SK-N-SH (cell line): ENCODE measurements at regions not wholly inside any gene's neighbourhood (a gene's known extent, or its start where the extent isn't known, plus 50 kb on each side); places are given as distances from the start of the nearest gene placed in this dataset.

Source experiments
- CTCF ChIA-PET: fragments of 300-600, 350-600 bp; formaldehyde crosslinking; extraction: SDS; loops from one replicate; lab custom pipeline; 2021; lab: Yijun Ruan, JAX
- POLR2A ChIA-PET: fragments of 350-600 bp; sonication (Branson Sonifier 250); formaldehyde crosslinking; extraction: SDS; loops from one replicate; lab custom pipeline; 2020; ENCODE audit warnings: antibody characterized with exemption, inconsistent platforms; lab: Yijun Ruan, JAX
- DNase-seq: peaks from one replicate; pipeline ENCODE4 v3.0.0; 2012
- H2AFZ ChIP-seq: fragments of 200-600 bp; sonication (generic); 2 replicates; pipeline ENCODE4 v1.8.1; 2016; ENCODE audit warnings: antibody characterized with exemption, mild to moderate bottlenecking, low read depth
- H3F3A ChIP-seq: fragments of 200-600 bp; sonication (generic); replicated peaks from 2 replicates; pipeline ENCODE3; 2016; ENCODE audit warnings: antibody characterized with exemption, mild to moderate bottlenecking; ENCODE audit not compliant: insufficient read depth
- H3K27ac ChIP-seq, 2 experiments: fragments of 200-500 bp in 1 of 2; fragments of 200-600 bp in 1 of 2; sonication (Bioruptor generic) in 1 of 2; sonication (generic), shearing (Covaris generic) in 1 of 2; 2 replicates each; pipeline versions ENCODE4 v1.5.1 to v1.6.1; 2014 to 2016; ENCODE audit warnings: low read depth in 2 of 2, inconsistent platforms in 1 of 2, low read length in 1 of 2, mild to moderate bottlenecking in 1 of 2, mixed read lengths in 1 of 2
- H3K27me3 ChIP-seq: fragments of 200-600 bp; sonication (generic), shearing (Covaris generic); 2 replicates; pipeline ENCODE4 v1.6.1; 2016; ENCODE audit warnings: mixed run types; ENCODE audit not compliant: insufficient read depth
- H3K36me3 ChIP-seq, 2 experiments: fragments of 200-500 bp in 1 of 2; fragments of 200-600 bp in 1 of 2; sonication (Bioruptor generic) in 1 of 2; sonication (generic) in 1 of 2; replicated peaks in 1 of 2; 2 replicates each; pipeline versions ENCODE3 to v1.5.1; 2014 to 2016; ENCODE audit warnings: low read length in 1 of 2, mild to moderate bottlenecking in 1 of 2; ENCODE audit not compliant: insufficient read depth in 2 of 2, control insufficient read depth in 1 of 2
- H3K4me1 ChIP-seq, 2 experiments: fragments of 200-500 bp in 1 of 2; fragments of 200-600 bp in 1 of 2; sonication (Bioruptor generic) in 1 of 2; sonication (generic), shearing (Covaris generic) in 1 of 2; 2 replicates each; pipeline versions ENCODE4 v1.5.1 to v1.6.1; 2014 to 2016; ENCODE audit warnings: low read depth in 1 of 2, low read length in 1 of 2, mixed run types in 1 of 2; ENCODE audit not compliant: insufficient read depth in 2 of 2, control insufficient read depth in 1 of 2
- H3K4me2 ChIP-seq: fragments of 200-600 bp; sonication (generic), shearing (Covaris generic); 2 replicates; pipeline ENCODE4 v1.6.1; 2017; ENCODE audit warnings: mixed run types
- H3K4me3 ChIP-seq, 2 experiments: fragments of 200-500 bp in 1 of 2; fragments of 200-600 bp in 1 of 2; sonication (Bioruptor generic) in 1 of 2; sonication (generic), shearing (Covaris generic) in 1 of 2; 2 replicates each; pipeline versions ENCODE4 v1.5.1 to v1.8.1; 2014 to 2016; ENCODE audit warnings: low read depth in 2 of 2, inconsistent platforms in 1 of 2, low read length in 1 of 2, mild to moderate bottlenecking in 1 of 2, mixed read lengths in 1 of 2, moderate library complexity in 1 of 2
- H3K79me2 ChIP-seq: fragments of 200-600 bp; sonication (generic); 2 replicates; pipeline ENCODE4 v1.8.1; 2017; ENCODE audit warnings: mild to moderate bottlenecking; ENCODE audit not compliant: insufficient read depth
- H3K9ac ChIP-seq: fragments of 200-600 bp; sonication (generic); 2 replicates; pipeline ENCODE4 v1.6.1; 2017; ENCODE audit warnings: mixed run types
- H3K9me2 ChIP-seq: fragments of 200-600 bp; sonication (generic); 2 replicates; pipeline ENCODE4 v1.6.1; 2017; ENCODE audit warnings: mixed run types
- H3K9me3 ChIP-seq: fragments of 200-600 bp; sonication (generic); 2 replicates; pipeline ENCODE4 v1.6.1; 2017; ENCODE audit warnings: mixed run types, mild to moderate bottlenecking, moderate library complexity
- H4K20me1 ChIP-seq: fragments of 200-600 bp; sonication (generic); 2 replicates; pipeline ENCODE4 v1.6.1; 2017; ENCODE audit warnings: mild to moderate bottlenecking, mixed run types; ENCODE audit not compliant: insufficient read depth
- CHD2 ChIP-seq: fragments of 150-350 bp; IDR thresholded peaks from 2 replicates; pipeline ENCODE4 v1.6.1; 2018; ENCODE audit warnings: low read length; ENCODE audit not compliant: partially characterized antibody
- ELF1 ChIP-seq: IDR thresholded peaks from 2 replicates; pipeline ENCODE4 v1.4.0; 2012
- EZH2phosphoT487 ChIP-seq: fragments of 200-600 bp; sonication (generic); IDR thresholded peaks from 2 replicates; pipeline ENCODE4 v1.6.1; 2017; ENCODE audit warnings: low read depth, mixed run types, mild to moderate bottlenecking, antibody characterized with exemption, moderate library complexity, borderline replicate concordance
- FOXM1 ChIP-seq: IDR thresholded peaks from 2 replicates; pipeline ENCODE4 v1.4.0; 2012; ENCODE audit warnings: low read depth, mild to moderate bottlenecking
- GABPA ChIP-seq: IDR thresholded peaks from 2 replicates; pipeline ENCODE4 v1.4.0; 2012; ENCODE audit warnings: low read depth, mild to moderate bottlenecking
- GATA2 ChIP-seq: sonication (generic); formaldehyde crosslinking; IDR thresholded peaks from 2 replicates; pipeline ENCODE4 v1.5.0; 2020; ENCODE audit warnings: mild to moderate bottlenecking, missing genetic modification reagents
- MAX ChIP-seq: IDR thresholded peaks from 2 replicates; pipeline ENCODE4 v1.4.0; 2012; ENCODE audit warnings: low read depth
- MEF2A ChIP-seq: IDR thresholded peaks from 2 replicates; pipeline ENCODE4 v1.4.0; 2012; ENCODE audit warnings: low read depth, borderline replicate concordance
- NRF1 ChIP-seq: IDR thresholded peaks from 2 replicates; pipeline ENCODE4 v1.6.1; 2012; ENCODE audit warnings: low read depth, mild to moderate bottlenecking, low read length
- PBX3 ChIP-seq: IDR thresholded peaks from 2 replicates; pipeline ENCODE4; 2012
- POLR2AphosphoS5 ChIP-seq: IDR thresholded peaks from 2 replicates; pipeline ENCODE4 v1.6.1; 2012; ENCODE audit warnings: low read depth, low read length
- RXRA ChIP-seq: IDR thresholded peaks from 2 replicates; pipeline ENCODE4 v1.4.0; 2012; ENCODE audit warnings: low read depth, mild to moderate bottlenecking, borderline replicate concordance
- SIN3A ChIP-seq: IDR thresholded peaks from 2 replicates; pipeline ENCODE4 v1.6.1; 2012; ENCODE audit warnings: low read depth, mild to moderate bottlenecking, low read length, moderate library complexity, borderline replicate concordance
- TAF1 ChIP-seq: IDR thresholded peaks from 2 replicates; pipeline ENCODE4 v1.6.1; 2012; ENCODE audit warnings: low read depth, mild to moderate bottlenecking, low read length, moderate library complexity, borderline replicate concordance
- TCF12 ChIP-seq: IDR thresholded peaks from 2 replicates; pipeline ENCODE4 v1.4.0; 2012
- TEAD4 ChIP-seq: IDR thresholded peaks from 2 replicates; pipeline ENCODE4 v1.4.0; 2012; ENCODE audit warnings: mild to moderate bottlenecking, borderline replicate concordance; ENCODE audit not compliant: insufficient read depth
- USF1 ChIP-seq: IDR thresholded peaks from 2 replicates; pipeline ENCODE4 v1.4.0; 2012; ENCODE audit warnings: low read depth, borderline replicate concordance
- WGBS: methylation state at CpG from one replicate; pipeline ENCODE4 v1.1.6; 2017; ENCODE audit warnings: low lambda C conversion rate; 5-methylcytosine and 5-hydroxymethylcytosine counted together

- Histone ChIP-seq H3K79me2 (no peaks in the 10 kb centered on the region), H4K20me1 (no peaks in the 10 kb centered on the region), H3K4me3 (no peak overlapping the region), H3K9me3 (no peaks in the 10 kb centered on the region), H3K27ac (peak overlapping the region in 1 of 2 experiments; percentile 43; a peak in 1 of 4 replicates), H3K9ac (no peak overlapping the region), H3K9me2 (no peaks in the 10 kb centered on the region), H3K4me2 (no peak overlapping the region), H3K36me3 (no peaks in the 10 kb centered on the region), H2AFZ (peak overlapping the region; percentile 42; the same call in 1 of the 2 replicates), H3K27me3 (no peaks in the 10 kb centered on the region), H3K4me1 (peaks cover 6 to 20% of the 10 kb centered on the region in 2 experiments; a peak in 3 of 4 replicates), H3F3A (peaks cover 24% of the 10 kb centered on the region)
- 29% methylated on average over 1 of the region's 1 CpG for WGBS
- TF ChIP-seq ELF1: no peak
- peak; percentile 14; the same call in 1 of the 2 replicates for TF ChIP-seq PBX3
- TF ChIP-seq RXRA: no peak
- TF ChIP-seq POLR2AphosphoS5: no peak
- TF ChIP-seq MAX: no peak
- TF ChIP-seq FOXM1: no peak
- TF ChIP-seq CHD2: no peak
- TF ChIP-seq GABPA: no peak
- peak; percentile 27 for TF ChIP-seq TCF12
- CTCF ChIA-PET: no interaction called here
- POLR2A ChIA-PET: no interaction called here
- DNase-seq: no peak
These were observed 62.8 kb upstream of the C1orf87 start for GRCh38 chr1:60136395-60136794.

- ChIA-PET POLR2A (no interaction called here), CTCF (no interaction called here)
- no peak for DNase-seq
- no peak overlapping the region for H3K4me3 ChIP-seq
- TF ChIP-seq TAF1 (no peak), SIN3A (no peak), TEAD4 (no peak), RXRA (no peak), EZH2phosphoT487 (no peak), NRF1 (no peak), MEF2A (no peak), USF1 (no peak), GATA2 (no peak)
- no peaks in the 10 kb centered on the region for H3K36me3 ChIP-seq
- H4K20me1 ChIP-seq: no peaks in the 10 kb centered on the region
- no peak overlapping the region for H3K4me2 ChIP-seq
- H3K9me3 ChIP-seq: no peaks in the 10 kb centered on the region
- no peaks in the 10 kb centered on the region for H3K27me3 ChIP-seq
- H3K27ac ChIP-seq: peak overlapping the region; percentile 86 to 92; a peak in 3 of 4 replicates
- H3K9ac ChIP-seq: no peak overlapping the region; the same call in 1 of the 2 replicates
- H3K4me1 ChIP-seq: peaks cover 6 to 20% of the 10 kb centered on the region in 2 experiments; a peak in 3 of 4 replicates
- H3K9me2 ChIP-seq: no peaks in the 10 kb centered on the region
- H3F3A ChIP-seq: peaks cover 24% of the 10 kb centered on the region
- 84% methylated on average over 2 of the region's 2 CpGs for WGBS
- H2AFZ ChIP-seq: peak overlapping the region; percentile 60; the same call in 1 of the 2 replicates
- no peaks in the 10 kb centered on the region for H3K79me2 ChIP-seq
These were observed 61.1 kb upstream of the C1orf87 start for GRCh38 chr1:60134716-60135115.
